GM12878 (cell line): ENCODE measurements at regions not wholly inside any gene's neighbourhood (a gene's known extent, or its start where the extent isn't known, plus 50 kb on each side); places are given as distances from the start of the nearest gene placed in this dataset.
A peak's percentile ranks its signal among the peaks of the same experiment; 100 is the strongest.

Experiments
- ATAC-seq: fragments of 200-7000 bp; cut with Tn5 transposase; 3 replicates; pipeline ENCODE4 v1.9.1; 2020; ENCODE audit warnings: mild to moderate bottlenecking, moderate library complexity
- BruUV-seq: library from RNA; stranded (reverse); fragments of 400-500 nt; replicated peaks from 2 replicates; lab custom pipeline; 2021; lab: Mats Ljungman, UMichigan
- CTCF ChIA-PET: fragments of 300-600 bp; sonication (Branson Sonifier 250); formaldehyde crosslinking; extraction: SDS; loops from one replicate; lab custom pipeline; 2021; ENCODE audit warnings: inconsistent platforms; lab: Yijun Ruan, JAX
- POLR2A ChIA-PET: fragments of 350-600 bp; formaldehyde crosslinking; extraction: SDS; loops from one replicate; lab custom pipeline; 2021; ENCODE audit warnings: inconsistent platforms; lab: Charles Lee
- RAD21 ChIA-PET: fragments of 300-600 bp; sonication (Branson Sonifier 250); formaldehyde crosslinking; loops from one replicate; lab custom pipeline; 2023; ENCODE audit warnings: antibody characterized with exemption; ENCODE audit not compliant: unreplicated experiment; lab: Charles Lee
- SMC1A ChIA-PET: fragments of 300-600 bp; sonication (Branson Sonifier 250); formaldehyde crosslinking; loops from one replicate; lab custom pipeline; 2023; ENCODE audit not compliant: unreplicated experiment, uncharacterized antibody; lab: Charles Lee
- DNase-seq: peaks from one replicate; pipeline ENCODE4 v3.0.0-alpha.2; 2011; ENCODE audit warnings: low read depth, low spot score
- FAIRE-seq: peaks from 3 replicates; lab custom pipeline; 2011; peaks lifted over from hg19 to GRCh38; lab: Jason Lieb, UNC
- H2AFZ ChIP-seq: 2 replicates; pipeline ENCODE4 v1.6.0; 2011; ENCODE audit warnings: low read depth, low read length, control low read depth; ENCODE audit not compliant: control insufficient read depth
- H3K27ac ChIP-seq: 2 replicates; pipeline ENCODE4 v1.5.1; 2011; ENCODE audit warnings: control low read depth; ENCODE audit not compliant: control insufficient read depth, insufficient read depth
- H3K27me3 ChIP-seq, 2 experiments: replicated peaks in 1 of 2; 2 replicates each; pipeline versions ENCODE4 v1.6.0 to v1.6.1; 2011; ENCODE audit warnings: low read length in 1 of 2; ENCODE audit not compliant: control insufficient read depth in 2 of 2, insufficient read depth in 2 of 2
- H3K36me3 ChIP-seq, 2 experiments: 2 replicates each; pipeline ENCODE4 v1.5.1; 2011; ENCODE audit warnings: low read length in 1 of 2; ENCODE audit not compliant: control insufficient read depth in 2 of 2, insufficient read depth in 2 of 2
- H3K4me1 ChIP-seq: 2 replicates; pipeline ENCODE4 v1.6.1; 2011; ENCODE audit warnings: mild to moderate bottlenecking, low read length, moderate library complexity, mixed read lengths; ENCODE audit not compliant: control insufficient read depth, insufficient read depth
- H3K4me2 ChIP-seq: 2 replicates; pipeline ENCODE4 v1.6.0; 2011; ENCODE audit warnings: control low read depth; ENCODE audit not compliant: control insufficient read depth, insufficient read depth
- H3K4me3 ChIP-seq: fragments of 200-600 bp; sonication (generic); 2 replicates; pipeline ENCODE4 v1.5.1; 2016
- H3K79me2 ChIP-seq: 2 replicates; pipeline ENCODE4 v1.6.0; 2011; ENCODE audit warnings: low read length; ENCODE audit not compliant: control insufficient read depth, insufficient read depth
- H3K9ac ChIP-seq: 2 replicates; pipeline ENCODE4 v1.8.0; 2011; ENCODE audit warnings: low read length, control low read depth, mixed read lengths; ENCODE audit not compliant: control insufficient read depth, insufficient read depth
- H3K9me3 ChIP-seq: replicated peaks from 3 replicates; pipeline ENCODE4 v1.5.1; 2011; ENCODE audit warnings: mild to moderate bottlenecking, low read length; ENCODE audit not compliant: control insufficient read depth, insufficient read depth
- H4K20me1 ChIP-seq: 2 replicates; pipeline ENCODE4 v1.6.0; 2011; ENCODE audit not compliant: control insufficient read depth, insufficient read depth
- CREB1 ChIP-seq: IDR thresholded peaks from 2 replicates; pipeline ENCODE4 v1.6.1; 2012; ENCODE audit warnings: low read depth, mild to moderate bottlenecking, inconsistent platforms
- DPF2 ChIP-seq: fragments of 450-650 bp; IDR thresholded peaks from 2 replicates; pipeline ENCODE4 v1.6.1; 2017; ENCODE audit warnings: mild to moderate bottlenecking
- ETV6 ChIP-seq, 2 experiments: fragments of 450-650 bp in 1 of 2; IDR thresholded peaks in 1 of 2; conservative IDR thresholded peaks in 1 of 2; 2 replicates each; pipeline ENCODE4 v1.6.1; 2014; ENCODE audit warnings: antibody characterized with exemption in 1 of 2, borderline replicate concordance in 1 of 2, low read depth in 1 of 2, mild to moderate bottlenecking in 1 of 2, moderate library complexity in 1 of 2
- MEF2B ChIP-seq: fragments of 450-650 bp; IDR thresholded peaks from 2 replicates; pipeline ENCODE4 v1.6.1; 2018; ENCODE audit warnings: mild to moderate bottlenecking, moderate library complexity; ENCODE audit not compliant: partially characterized antibody, poor library complexity, severe bottlenecking
- RB1 ChIP-seq: fragments of 450-650 bp; formaldehyde crosslinking; IDR thresholded peaks from 2 replicates; pipeline ENCODE4 v1.6.1; 2017; ENCODE audit warnings: mild to moderate bottlenecking, borderline replicate concordance
- SMAD5 ChIP-seq: IDR thresholded peaks from 2 replicates; pipeline ENCODE4 v1.6.1; 2016; ENCODE audit warnings: antibody characterized with exemption, low read depth
- SPI1 ChIP-seq: IDR thresholded peaks from 2 replicates; pipeline ENCODE4 v1.6.1; 2011; ENCODE audit warnings: low read depth, mild to moderate bottlenecking, low read length, moderate library complexity, borderline replicate concordance; ENCODE audit not compliant: insufficient read depth
- WGBS: methylation state at CpG from one replicate; pipeline ENCODE4 v1.1.6; 2016; ENCODE audit warnings: low lambda C conversion rate; ENCODE audit not compliant: insufficient replicate concordance, insufficient coverage; ENCODE audit errors: missing lambda C conversion rate; 5-methylcytosine and 5-hydroxymethylcytosine counted together
- in situ Hi-C: fragments of 300-500 bp; cut with MboI; formaldehyde crosslinking; loops from 9 replicates; pipeline ENCODE4 v1.14.3; 2018; ENCODE audit warnings: mixed read lengths
- intact Hi-C: fragments of 100-400 bp; cut with micrococcal nuclease; formaldehyde crosslinking; loops from one replicate; pipeline ENCODE4 v1.14.2; 2022; ENCODE audit not compliant: unreplicated experiment

DNA sequence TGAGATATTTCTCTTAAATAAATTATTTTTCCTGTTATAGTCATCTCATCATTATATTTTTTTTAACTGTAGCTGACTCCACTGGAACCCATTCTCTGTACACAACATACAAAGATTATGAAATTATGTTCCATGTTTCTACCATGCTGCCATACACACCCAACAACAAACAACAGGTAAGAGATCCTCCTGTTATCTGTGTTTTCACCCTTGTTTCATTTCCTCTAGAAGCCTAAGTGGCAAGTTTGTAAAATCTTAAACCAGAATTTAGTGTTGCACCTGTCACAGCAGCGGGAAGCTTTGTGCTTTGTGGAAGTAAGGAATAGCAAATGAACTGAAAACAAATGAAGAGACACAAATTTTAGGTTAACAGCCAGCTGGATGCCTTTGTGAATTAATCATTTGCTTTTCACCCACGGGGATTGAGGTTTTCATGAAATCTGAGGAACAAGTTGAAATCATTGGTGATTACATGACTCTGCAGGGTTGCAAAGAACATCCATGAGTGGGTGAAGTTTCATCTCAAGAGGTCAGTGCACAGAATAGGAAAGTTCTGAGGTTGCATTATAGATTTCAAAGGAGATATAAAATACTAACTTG, 273.9 kb upstream of the RGS6 start:
- Histone ChIP-seq H3K4me3 (no peak overlapping the region), H3K79me2 (no peaks in the 10 kb centered on the region), H3K27ac (0 out of 2 replicates have a peak overlapping the region, but pooled peaks have one; percentile 6), H3K9me3 (no peaks in the 10 kb centered on the region), H3K4me2 (no peak overlapping the region), H4K20me1 (no peaks in the 10 kb centered on the region), H3K4me1 (peaks cover 3% of the 10 kb centered on the region; the same call in 1 of the 2 replicates), H2AFZ (no peak overlapping the region), H3K9ac (no peak overlapping the region), H3K27me3 (no peaks in the 10 kb centered on the region), H3K36me3 (peaks cover 2 to 20% of the 10 kb centered on the region in 2 experiments; a peak in 3 of 4 replicates)
- BruUV-seq, result no TSS peak
- CTCF ChIA-PET, result interaction anchor here (0.6 to 1.7 kb wide), 4 partner anchors 57 to 260 kb away, joined by 3 to 4 read pairs (median 4); no protein-coding TSS in a partner anchor
- RAD21 ChIA-PET, result interaction anchor here (0.7 to 1.6 kb wide), 12 partner anchors 10 to 334 kb away, joined by 3 to 7 read pairs (median 3); no protein-coding TSS in a partner anchor
- peak; percentile 60 for ATAC-seq
- intact Hi-C loops (no loop called here), in situ Hi-C loops (no loop called here)
- SMC1A ChIA-PET, result interaction anchor here (0.7 to 2.1 kb wide), 19 partner anchors 9 to 333 kb away, joined by 3 to 8 read pairs (median 4); no protein-coding TSS in a partner anchor
- no peak for TF ChIP-seq CREB1
- TF ChIP-seq DPF2, result peak; percentile 34; the same call in 1 of the 2 replicates
- peak; percentile 40 for TF ChIP-seq SPI1
- no peak for TF ChIP-seq RB1
- peak; percentile 53 for TF ChIP-seq MEF2B
- no peak for TF ChIP-seq SMAD5
- peak in 1 of 2 experiments; percentile 20; a peak in 1 of 4 replicates for TF ChIP-seq ETV6 (conservative IDR thresholded peaks at IDR 0.05 in 1 of 2, IDR thresholded peaks at IDR 0.05 in 1 of 2; ENCODE audit: borderline replicate concordance in 1 of 2, low read depth in 1 of 2)
- no peak for DNase-seq
- FAIRE-seq, result no peak
- POLR2A ChIA-PET, result interaction anchor here (0.9 kb wide), 1 partner anchor 9 kb away, joined by 3 read pairs; no protein-coding TSS in a partner anchor
- 97% methylated on average over 2 of the region's 2 CpGs for WGBS
